Ovary (tissue), 7 donors: ENCODE measurements at regions not wholly inside any gene's neighbourhood (a gene's known extent, or its start where the extent isn't known, plus 50 kb on each side); places are given as distances from the start of the nearest gene placed in this dataset.

Experiments used
- DNase-seq, 5 donors: peaks; one replicate each; pipeline ENCODE4 v3.0.0-alpha.2; 2019 to 2020
- H3K27ac ChIP-seq, 2 donors: fragments of 200-600 bp; one replicate each; pipeline versions ENCODE4 v1.5.1 to v1.8.0; 2019 to 2022
- H3K27me3 ChIP-seq: fragments of 200-600 bp; one replicate; pipeline ENCODE4 v1.8.0; 2022
- H3K36me3 ChIP-seq: fragments of 200-600 bp; sonication (generic); one replicate; pipeline ENCODE4 v1.5.1; 2019
- H3K4me1 ChIP-seq: one replicate; pipeline ENCODE4 v1.8.1; 2013; ENCODE audit warnings: mild to moderate bottlenecking, moderate library complexity; ENCODE audit not compliant: insufficient read depth
- H3K4me3 ChIP-seq: fragments of 200-600 bp; sonication (generic); one replicate; pipeline ENCODE4 v1.5.1; 2017
- H3K9me3 ChIP-seq, 2 donors: fragments of 200-600 bp in 1 of 2; sonication (generic) in 1 of 2; one replicate each; pipeline versions ENCODE4 v1.5.1 to v1.8.1; 2013 to 2019; ENCODE audit warnings: mild to moderate bottlenecking in 1 of 2, moderate library complexity in 1 of 2
- EP300 ChIP-seq: sonication (generic); formaldehyde crosslinking; IDR thresholded peaks from one replicate; pipeline ENCODE4 v1.6.1; 2017; ENCODE audit warnings: antibody characterized with exemption
- POLR2A ChIP-seq: fragments of 450-650 bp; IDR thresholded peaks from one replicate; pipeline ENCODE4 v1.6.1; 2017; ENCODE audit warnings: antibody characterized with exemption, mild to moderate bottlenecking, moderate library complexity
- WGBS, 3 donors: extraction: QIAGEN DNeasy Blood & Tissue Kit in 1 of 3; methylation state at CpG; one replicate each; pipeline versions ENCODE4 v1.1.5 to v1.1.7; 2013 to 2017; 5-methylcytosine and 5-hydroxymethylcytosine counted together
- intact Hi-C, 4 donors: fragments of 100-400 bp; cut with DNase I; formaldehyde crosslinking; loops; one replicate each; pipeline versions ENCODE4 v1.11.0 to v1.15.1; 2022 to 2023
- TF ChIP-seq, protein P1 (sequence below), 3 donors: fragments of 450-650 bp in 2 of 3; fragments of 200-600 bp in 1 of 3; IDR thresholded peaks; one replicate each; pipeline versions ENCODE4 v1.5.1 to v1.8.0; 2016 to 2022; ENCODE audit warnings: antibody characterized with exemption in 3 of 3, mild to moderate bottlenecking in 1 of 3
- donor health status: DM: no; HTN: no; CAD: no; lungs with moderate emphysema.
- donor health status: DM: no; HTN: no; CAD: no.
- donor health status: Bipolar disorder and iron deficiency.
- donor health status: DM: no; HTN: no; CAD: no.
- donor health status: DM: yes; HTN: yes; CAD: no.

DNA sequence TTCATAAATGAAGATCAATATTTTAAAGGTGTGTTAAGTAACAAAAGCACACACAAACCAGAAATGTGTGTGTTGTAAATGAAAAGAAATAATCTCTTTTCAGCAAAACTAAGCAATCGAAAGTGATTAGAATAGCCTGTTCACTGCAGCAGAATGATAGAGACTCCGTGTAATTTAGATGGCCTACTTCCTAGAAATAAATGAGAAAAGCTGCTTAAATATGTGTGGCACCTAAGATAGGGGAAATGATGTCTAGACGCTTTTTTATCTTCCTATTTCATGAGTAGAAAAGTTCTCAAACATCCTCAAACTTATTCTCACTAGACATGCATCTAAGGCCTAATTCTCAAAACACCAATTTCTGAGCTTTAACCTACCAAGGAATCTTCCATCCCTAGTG lies 124.7 kb upstream of the BRINP3 start:
- 64 to 69% (median 65%) methylated on average over 3 of the region's 3 CpGs for WGBS, 3 donors
- no peak for DNase-seq
- Histone ChIP-seq H3K4me3 (no peak overlapping the region), H3K27ac (no peak overlapping the region), H3K27me3 (no peaks in the 10 kb centered on the region), H3K36me3 (no peaks in the 10 kb centered on the region), H3K9me3 (no peaks in the 10 kb centered on the region), H3K4me1 (no peaks in the 10 kb centered on the region)
- intact Hi-C loops, result no loop called here
- TF ChIP-seq, protein P1, sequence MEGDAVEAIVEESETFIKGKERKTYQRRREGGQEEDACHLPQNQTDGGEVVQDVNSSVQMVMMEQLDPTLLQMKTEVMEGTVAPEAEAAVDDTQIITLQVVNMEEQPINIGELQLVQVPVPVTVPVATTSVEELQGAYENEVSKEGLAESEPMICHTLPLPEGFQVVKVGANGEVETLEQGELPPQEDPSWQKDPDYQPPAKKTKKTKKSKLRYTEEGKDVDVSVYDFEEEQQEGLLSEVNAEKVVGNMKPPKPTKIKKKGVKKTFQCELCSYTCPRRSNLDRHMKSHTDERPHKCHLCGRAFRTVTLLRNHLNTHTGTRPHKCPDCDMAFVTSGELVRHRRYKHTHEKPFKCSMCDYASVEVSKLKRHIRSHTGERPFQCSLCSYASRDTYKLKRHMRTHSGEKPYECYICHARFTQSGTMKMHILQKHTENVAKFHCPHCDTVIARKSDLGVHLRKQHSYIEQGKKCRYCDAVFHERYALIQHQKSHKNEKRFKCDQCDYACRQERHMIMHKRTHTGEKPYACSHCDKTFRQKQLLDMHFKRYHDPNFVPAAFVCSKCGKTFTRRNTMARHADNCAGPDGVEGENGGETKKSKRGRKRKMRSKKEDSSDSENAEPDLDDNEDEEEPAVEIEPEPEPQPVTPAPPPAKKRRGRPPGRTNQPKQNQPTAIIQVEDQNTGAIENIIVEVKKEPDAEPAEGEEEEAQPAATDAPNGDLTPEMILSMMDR (IDR thresholded peaks at IDR 0.05), result no peak
- TF ChIP-seq EP300 (no peak), POLR2A (no peak)

DNA sequence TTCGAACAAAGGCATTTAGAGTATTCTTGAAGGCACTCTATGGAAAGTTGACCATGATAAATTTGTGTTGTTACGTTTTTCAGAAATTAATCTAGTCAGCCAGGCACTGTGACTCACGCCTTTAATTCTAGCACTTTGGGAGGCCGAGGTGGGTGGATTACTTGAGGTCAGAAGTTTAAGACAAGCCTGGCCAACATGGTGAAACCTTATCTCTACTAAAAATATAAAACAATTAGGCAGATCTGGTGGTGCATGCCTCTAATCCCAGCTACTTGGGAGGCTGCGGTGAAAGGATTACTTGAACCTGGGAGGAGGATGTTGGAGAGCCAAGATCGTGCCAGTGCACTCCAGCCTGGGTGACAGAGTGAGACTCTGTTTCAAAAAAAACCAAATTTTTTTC lies 130.6 kb upstream of the BRINP3 start:
- no peak for DNase-seq
- TF ChIP-seq POLR2A (no peak), EP300 (no peak)
- TF ChIP-seq, protein P1 (IDR thresholded peaks at IDR 0.05), result no peak
- Histone ChIP-seq H3K36me3 (no peaks in the 10 kb centered on the region), H3K4me3 (no peak overlapping the region), H3K4me1 (no peaks in the 10 kb centered on the region), H3K27ac (no peak overlapping the region), H3K9me3 (no peaks in the 10 kb centered on the region), H3K27me3 (no peaks in the 10 kb centered on the region)
- intact Hi-C loops, result no loop called here
- 69 to 82% (median 73%) methylated on average over 6 of the region's 6 CpGs for WGBS, 3 donors

DNA sequence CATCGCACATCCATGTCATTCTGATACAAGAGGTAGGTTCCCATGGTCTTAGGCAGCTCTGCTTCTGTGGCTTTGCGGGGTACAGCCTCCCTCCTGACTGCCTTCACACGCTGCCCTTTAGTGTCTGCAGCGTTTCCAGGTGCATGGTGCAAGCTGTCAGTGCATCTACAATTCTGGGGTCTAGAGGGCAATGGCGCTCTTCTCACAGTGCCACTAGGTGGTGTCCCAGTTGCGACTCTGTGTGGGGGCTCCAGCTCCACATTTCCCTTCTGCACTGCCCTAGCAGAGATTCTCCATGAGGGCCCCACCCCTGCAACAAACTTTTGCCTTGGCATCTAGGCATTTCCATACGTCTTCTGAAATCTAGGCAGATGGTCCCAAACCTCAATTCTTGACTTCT lies 138.2 kb upstream of the BRINP3 start:
- TF ChIP-seq, protein P1 (IDR thresholded peaks at IDR 0.05), result no peak
- TF ChIP-seq EP300 (no peak), POLR2A (no peak)

DNA sequence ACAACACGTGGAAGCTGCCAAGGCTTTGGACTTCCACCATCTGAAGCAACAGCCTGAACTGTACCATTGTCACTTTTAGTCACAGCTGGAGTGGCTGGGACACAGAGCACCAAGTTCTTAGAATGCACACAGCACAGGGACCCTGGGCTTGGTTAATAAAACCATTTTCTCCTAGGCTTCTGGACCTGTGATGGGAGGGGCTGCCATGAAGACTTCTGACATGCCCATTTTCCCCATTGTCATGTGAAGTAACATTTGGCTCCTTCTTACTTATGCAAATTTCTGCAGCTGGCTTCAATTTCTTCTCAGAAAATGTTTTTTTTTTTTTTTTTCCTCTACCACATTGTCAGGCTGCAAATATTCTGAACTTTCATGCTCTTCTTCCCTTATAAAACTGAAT lies 138.6 kb upstream of the BRINP3 start:
- TF ChIP-seq EP300 (no peak), POLR2A (no peak)
- TF ChIP-seq, protein P1 (IDR thresholded peaks at IDR 0.05), result no peak
- Histone ChIP-seq H3K36me3 (no peaks in the 10 kb centered on the region), H3K4me1 (no peaks in the 10 kb centered on the region), H3K27ac (no peak overlapping the region), H3K9me3 (no peaks in the 10 kb centered on the region), H3K27me3 (no peaks in the 10 kb centered on the region), H3K4me3 (no peak overlapping the region)
- intact Hi-C loops, result no loop called here
- 77 to 82% (median 80%) methylated on average over 1 of the region's 1 CpG for WGBS, 3 donors
- no peak for DNase-seq

More for the DNA sequence above, 138.2 kb upstream of the BRINP3 start:
- no peak overlapping the region for H3K4me3 ChIP-seq
- intact Hi-C loops, result no loop called here
- no peak overlapping the region for H3K27ac ChIP-seq
- WGBS, 3 donors, result 87 to 92% (median 89%) methylated on average over 7 of the region's 7 CpGs
- H3K4me1 ChIP-seq, result no peaks in the 10 kb centered on the region
- DNase-seq, result no peak
- no peaks in the 10 kb centered on the region for H3K36me3 ChIP-seq
- H3K9me3 ChIP-seq, result no peaks in the 10 kb centered on the region
- no peaks in the 10 kb centered on the region for H3K27me3 ChIP-seq
